WERI-Rb-1 (cell line): ENCODE measurements at regions not wholly inside any gene's neighbourhood (a gene's known extent, or its start where the extent isn't known, plus 50 kb on each side); places are given as distances from the start of the nearest gene placed in this dataset.

Experiments used
- DNase-seq: peaks from one replicate; pipeline ENCODE4 v3.0.0-alpha.2; 2020
- H3K27ac ChIP-seq: fragments of 250-450 bp; sonication (Bioruptor Pico); 2 replicates; pipeline ENCODE4 v1.5.1; 2020; ENCODE audit warnings: mild to moderate bottlenecking, moderate library complexity
- H3K27me3 ChIP-seq: fragments of 250-450 bp; sonication (Bioruptor Pico); 2 replicates; pipeline ENCODE4 v1.5.1; 2021; ENCODE audit warnings: mild to moderate bottlenecking, low read depth, moderate library complexity; ENCODE audit not compliant: insufficient read depth, severe bottlenecking
- H3K36me3 ChIP-seq: fragments of 250-450 bp; sonication (Bioruptor Pico); 2 replicates; pipeline ENCODE4 v1.5.1; 2020; ENCODE audit warnings: mild to moderate bottlenecking, moderate library complexity
- H3K4me3 ChIP-seq: 2 replicates; pipeline ENCODE4 v1.5.1; 2011; ENCODE audit warnings: low read depth, mild to moderate bottlenecking, control low read depth, low read length
- H3K9me3 ChIP-seq: fragments of 250-450 bp; sonication (Bioruptor Pico); 2 replicates; pipeline ENCODE4 v1.5.1; 2021; ENCODE audit warnings: mild to moderate bottlenecking, moderate library complexity; ENCODE audit not compliant: severe bottlenecking
- TF ChIP-seq, protein P1 (sequence below): IDR thresholded peaks from 2 replicates; pipeline ENCODE4 v1.5.1; 2011; ENCODE audit warnings: low read depth, mild to moderate bottlenecking, control low read depth, inconsistent platforms, low read length

DNA sequence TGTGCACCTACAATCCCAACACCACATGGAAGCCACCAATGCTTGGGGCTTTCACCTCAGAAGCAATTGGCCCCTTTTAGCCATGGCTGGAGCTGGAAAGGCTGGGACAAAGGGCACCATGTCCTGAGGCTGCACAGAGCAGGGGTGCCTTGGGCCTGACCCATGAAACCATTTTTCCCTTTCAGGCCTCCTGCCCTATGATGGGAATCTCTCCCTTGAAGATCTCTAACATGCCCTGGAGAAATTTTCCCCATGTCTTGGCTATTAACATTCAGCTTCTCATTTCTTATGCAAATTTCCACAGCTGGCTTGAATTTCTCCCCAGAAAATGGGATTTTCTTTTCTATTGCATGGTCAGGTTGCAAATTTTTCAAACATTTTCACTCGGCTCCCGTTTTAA is 823.6 kb downstream of the GALC start:
- H3K4me3 ChIP-seq = no peak overlapping the region
- H3K9me3 ChIP-seq = no peaks in the 10 kb centered on the region
- H3K27me3 ChIP-seq = no peaks in the 10 kb centered on the region
- H3K27ac ChIP-seq = no peak overlapping the region
- TF ChIP-seq, protein P1, sequence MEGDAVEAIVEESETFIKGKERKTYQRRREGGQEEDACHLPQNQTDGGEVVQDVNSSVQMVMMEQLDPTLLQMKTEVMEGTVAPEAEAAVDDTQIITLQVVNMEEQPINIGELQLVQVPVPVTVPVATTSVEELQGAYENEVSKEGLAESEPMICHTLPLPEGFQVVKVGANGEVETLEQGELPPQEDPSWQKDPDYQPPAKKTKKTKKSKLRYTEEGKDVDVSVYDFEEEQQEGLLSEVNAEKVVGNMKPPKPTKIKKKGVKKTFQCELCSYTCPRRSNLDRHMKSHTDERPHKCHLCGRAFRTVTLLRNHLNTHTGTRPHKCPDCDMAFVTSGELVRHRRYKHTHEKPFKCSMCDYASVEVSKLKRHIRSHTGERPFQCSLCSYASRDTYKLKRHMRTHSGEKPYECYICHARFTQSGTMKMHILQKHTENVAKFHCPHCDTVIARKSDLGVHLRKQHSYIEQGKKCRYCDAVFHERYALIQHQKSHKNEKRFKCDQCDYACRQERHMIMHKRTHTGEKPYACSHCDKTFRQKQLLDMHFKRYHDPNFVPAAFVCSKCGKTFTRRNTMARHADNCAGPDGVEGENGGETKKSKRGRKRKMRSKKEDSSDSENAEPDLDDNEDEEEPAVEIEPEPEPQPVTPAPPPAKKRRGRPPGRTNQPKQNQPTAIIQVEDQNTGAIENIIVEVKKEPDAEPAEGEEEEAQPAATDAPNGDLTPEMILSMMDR = no peak
- no peak for DNase-seq
- H3K36me3 ChIP-seq = no peaks in the 10 kb centered on the region

DNA sequence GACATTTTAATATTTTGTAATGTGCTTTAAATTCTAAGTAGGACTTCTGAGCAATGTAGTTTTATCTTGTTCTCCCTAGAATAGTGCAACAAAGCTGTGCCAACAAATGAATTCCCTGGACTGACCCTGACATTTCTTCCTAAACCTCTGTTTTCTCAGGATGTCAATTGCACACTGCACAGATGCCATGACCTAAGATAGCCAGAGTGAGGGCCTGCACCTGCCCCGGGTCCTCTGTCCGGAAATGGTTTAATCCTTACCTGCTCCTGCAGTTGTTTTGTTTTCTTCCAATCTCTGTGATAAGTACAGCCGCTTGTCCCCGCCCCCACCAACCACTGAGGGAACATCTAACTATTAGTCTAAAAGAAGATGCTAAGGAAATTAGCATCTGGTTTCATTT is 831.5 kb downstream of the GALC start:
- TF ChIP-seq, protein P1 = no peak
- no peaks in the 10 kb centered on the region for H3K9me3 ChIP-seq
- no peaks in the 10 kb centered on the region for H3K27me3 ChIP-seq
- H3K36me3 ChIP-seq = no peaks in the 10 kb centered on the region
- no peak overlapping the region for H3K27ac ChIP-seq
- H3K4me3 ChIP-seq = no peak overlapping the region
- DNase-seq = peak; percentile 15

DNA sequence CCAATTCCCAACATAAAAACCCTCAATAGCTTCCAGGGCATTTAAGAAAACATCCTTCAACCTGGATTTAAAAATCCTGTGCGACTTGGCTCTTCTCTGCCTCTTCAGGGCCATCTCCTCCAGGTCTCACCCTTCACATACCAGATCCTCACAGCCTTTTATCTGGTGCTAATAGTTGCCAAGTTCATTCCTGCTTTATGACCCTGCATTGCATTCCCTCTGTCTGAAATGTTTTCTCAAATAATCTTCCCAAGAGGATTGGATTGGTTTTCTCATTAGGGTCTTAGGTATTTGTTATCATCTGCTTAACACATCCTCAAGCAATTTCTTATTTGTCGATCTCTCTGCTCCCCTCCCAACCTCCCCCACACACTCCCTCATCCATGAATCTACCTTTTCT is 832.0 kb downstream of the GALC start:
- H3K27ac ChIP-seq = no peak overlapping the region
- DNase-seq = no peak
- TF ChIP-seq, protein P1 = no peak

DNA sequence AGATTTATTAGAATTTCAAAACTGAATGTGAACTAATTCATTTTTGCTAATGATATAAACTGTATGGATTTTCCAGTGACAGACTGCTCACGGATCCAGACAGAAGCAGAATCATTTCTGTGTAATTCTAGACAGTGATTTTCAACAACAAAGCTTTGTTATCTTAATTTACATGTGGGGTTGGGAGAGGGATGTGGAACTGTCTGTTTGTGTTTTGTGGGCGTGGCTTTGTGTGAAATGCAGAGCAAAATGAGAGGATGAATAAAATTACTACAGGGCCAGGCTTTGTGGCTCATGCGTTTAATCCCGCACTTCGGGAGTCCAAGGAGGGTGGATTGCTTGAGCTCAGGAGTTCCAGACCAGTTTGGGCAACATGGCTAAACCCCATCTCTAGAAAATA is 834.7 kb downstream of the GALC start:
- Histone ChIP-seq H3K27ac (no peak overlapping the region), H3K36me3 (no peaks in the 10 kb centered on the region), H3K4me3 (no peak overlapping the region), H3K9me3 (no peaks in the 10 kb centered on the region), H3K27me3 (no peaks in the 10 kb centered on the region)
- TF ChIP-seq, protein P1 = no peak
- DNase-seq = no peak

More for the DNA sequence above, 832.0 kb downstream of the GALC start:
- Histone ChIP-seq H3K9me3 (no peaks in the 10 kb centered on the region), H3K27me3 (no peaks in the 10 kb centered on the region), H3K36me3 (no peaks in the 10 kb centered on the region), H3K4me3 (no peak overlapping the region)

DNA sequence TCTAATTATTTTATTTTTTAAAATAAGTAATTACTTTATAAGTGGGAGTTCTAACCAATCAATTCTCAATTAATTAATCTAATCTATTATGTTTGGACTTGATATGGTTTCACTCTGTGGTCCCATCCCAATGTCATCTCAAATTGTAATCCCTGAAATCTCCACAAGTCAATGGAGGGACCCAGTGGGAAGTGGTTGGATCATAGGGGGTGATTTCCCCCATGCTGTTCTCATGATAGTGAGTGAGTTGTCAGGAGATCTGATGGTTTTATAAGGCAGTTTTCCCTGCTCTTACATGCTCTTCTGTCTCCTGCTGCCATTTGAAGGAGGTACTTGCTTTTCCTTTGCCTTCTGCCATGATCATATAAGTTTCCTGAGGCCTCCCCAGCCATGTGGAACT is 836.1 kb downstream of the GALC start:
- DNase-seq = no peak

More for the DNA sequence above, 836.1 kb downstream of the GALC start:
- Histone ChIP-seq H3K4me3 (no peak overlapping the region), H3K27ac (no peak overlapping the region), H3K9me3 (no peaks in the 10 kb centered on the region), H3K27me3 (no peaks in the 10 kb centered on the region), H3K36me3 (no peaks in the 10 kb centered on the region)
- TF ChIP-seq, protein P1 = no peak
